B cell (primary cell): ENCODE measurements at regions not wholly inside any gene's neighbourhood (a gene's known extent, or its start where the extent isn't known, plus 50 kb on each side); places are given as distances from the start of the nearest gene placed in this dataset.

Experiments used
- ATAC-seq: fragments of 200-7000 bp; cut with Tn5 transposase; one replicate; pipeline ENCODE4 v1.10.0; 2021; ENCODE audit warnings: low read depth, mild to moderate bottlenecking, moderate number of reproducible peaks, moderate library complexity
- CTCF ChIA-PET: fragments of 350-600 bp; sonication (Branson Sonifier 250); formaldehyde crosslinking; loops from one replicate; lab custom pipeline; 2021; ENCODE audit warnings: antibody characterized with exemption, inconsistent platforms; lab: Charles Lee
- POLR2A ChIA-PET: fragments of 350-600 bp; sonication (Branson Sonifier 250); formaldehyde crosslinking; loops from one replicate; lab custom pipeline; 2021; ENCODE audit warnings: antibody characterized with exemption; lab: Charles Lee
- DNase-seq: peaks from one replicate; pipeline ENCODE4 v3.0.0; 2013
- H2AFZ ChIP-seq: 2 replicates; pipeline ENCODE4 v1.6.1; 2012; ENCODE audit warnings: mild to moderate bottlenecking, low read depth, low read length; ENCODE audit not compliant: insufficient read depth, poor library complexity, severe bottlenecking
- H3K27ac ChIP-seq, 2 donors: 1 replicate in 1 of 2; 2 replicates in 1 of 2; pipeline ENCODE4 v1.5.1; 2012 to 2013; ENCODE audit warnings: low read length in 2 of 2, mild to moderate bottlenecking in 2 of 2, moderate library complexity in 1 of 2
- H3K27me3 ChIP-seq, 4 experiments: fragments of 200-600 bp in 1 of 4; sonication (generic) in 1 of 4; replicated peaks in 1 of 4; 1 replicate in 2 of 4; 2 replicates in 2 of 4; pipeline versions ENCODE4 v1.6.1 to v1.7.0; 2013 to 2016; ENCODE audit warnings: low read length in 3 of 4, mild to moderate bottlenecking in 2 of 4, mixed read lengths in 1 of 4, moderate library complexity in 1 of 4; ENCODE audit not compliant: insufficient read depth in 4 of 4, control insufficient read depth in 3 of 4; ENCODE audit errors: control extremely low read depth in 1 of 4
- H3K36me3 ChIP-seq, 2 experiments: replicated peaks in 1 of 2; 1 replicate in 1 of 2; 2 replicates in 1 of 2; pipeline versions ENCODE4 v1.6.1 to v1.7.1; 2013; ENCODE audit warnings: low read length in 1 of 2; ENCODE audit not compliant: insufficient read depth in 2 of 2, control insufficient read depth in 1 of 2; ENCODE audit errors: control extremely low read depth in 1 of 2, extremely low read depth in 1 of 2
- H3K4me1 ChIP-seq, 2 donors: fragments of 200-600 bp in 1 of 2; sonication (generic) in 1 of 2; 1 replicate in 1 of 2; 2 replicates in 1 of 2; pipeline versions ENCODE4 v1.5.1 to v1.6.1; 2013 to 2017; ENCODE audit warnings: low read length in 2 of 2; ENCODE audit not compliant: control insufficient read depth in 2 of 2, insufficient read depth in 2 of 2
- H3K4me2 ChIP-seq: replicated peaks from 2 replicates; pipeline ENCODE3; 2012; ENCODE audit warnings: mild to moderate bottlenecking, low read depth, low read length; ENCODE audit not compliant: poor library complexity, severe bottlenecking
- H3K4me3 ChIP-seq, 5 experiments: fragments of 200-600 bp in 1 of 5; sonication (generic) in 1 of 5; 1 replicate in 3 of 5; 2 replicates in 2 of 5; pipeline versions ENCODE4 v1.5.1 to v1.7.0; 2011 to 2016; ENCODE audit warnings: low read length in 4 of 5, mild to moderate bottlenecking in 4 of 5, low read depth in 2 of 5, control low read depth in 1 of 5, moderate library complexity in 1 of 5; ENCODE audit not compliant: insufficient read depth in 1 of 5; ENCODE audit errors: control extremely low read depth in 1 of 5, extremely low read depth in 1 of 5
- H3K79me2 ChIP-seq: fragments of 200-600 bp; sonication (generic); one replicate; pipeline ENCODE4 v1.6.0; 2016; ENCODE audit warnings: low read length; ENCODE audit not compliant: control insufficient read depth, insufficient read depth
- H3K9ac ChIP-seq: fragments of 200-600 bp; sonication (generic); 2 replicates; pipeline ENCODE4 v1.6.1; 2017; ENCODE audit warnings: mild to moderate bottlenecking, low read length, moderate library complexity
- H3K9me3 ChIP-seq, 3 donors: one replicate each; pipeline versions ENCODE4 v1.6.1 to v1.7.1; 2013; ENCODE audit warnings: low read length in 2 of 3; ENCODE audit not compliant: control insufficient read depth in 2 of 3, insufficient read depth in 1 of 3; ENCODE audit errors: control extremely low read depth in 1 of 3
- H4K20me1 ChIP-seq: 2 replicates; pipeline ENCODE4 v1.6.0; 2012; ENCODE audit warnings: mild to moderate bottlenecking, low read length; ENCODE audit not compliant: insufficient read depth, control insufficient read depth, poor library complexity, severe bottlenecking
- H3K27ac Mint-ChIP-seq: one replicate; pipeline ENCODE4 v1.8.0; 2021; ENCODE audit warnings: mixed read lengths
- H3K27me3 Mint-ChIP-seq: one replicate; pipeline ENCODE4 v1.8.0; 2021; ENCODE audit warnings: mixed read lengths
- H3K4me1 Mint-ChIP-seq: one replicate; pipeline ENCODE4 v1.8.0; 2021; ENCODE audit warnings: mixed read lengths
- H3K4me3 Mint-ChIP-seq: one replicate; pipeline ENCODE4 v1.8.0; 2021; ENCODE audit warnings: mixed read lengths
- H3K9me3 Mint-ChIP-seq: one replicate; pipeline ENCODE4 v1.8.0; 2022; ENCODE audit warnings: mixed read lengths; ENCODE audit not compliant: insufficient read depth
- CTCF ChIP-seq: fragments of 200-600 bp; IDR thresholded peaks from one replicate; pipeline ENCODE4 v1.8.0; 2022; ENCODE audit warnings: antibody characterized with exemption, mild to moderate bottlenecking
- EZH2 ChIP-seq: IDR thresholded peaks from 2 replicates; pipeline ENCODE4 v1.6.1; 2012; ENCODE audit warnings: borderline replicate concordance, low read depth, mild to moderate bottlenecking, moderate library complexity, low read length; ENCODE audit not compliant: insufficient read depth, poor library complexity, severe bottlenecking
- WGBS: methylation state at CpG from one replicate; pipeline ENCODE4 v1.1.5; 2013; ENCODE audit warnings: missing lambda C conversion rate; ENCODE audit not compliant: insufficient coverage; 5-methylcytosine and 5-hydroxymethylcytosine counted together
- intact Hi-C: fragments of 100-400 bp; cut with micrococcal nuclease; formaldehyde crosslinking; loops from one replicate; pipeline ENCODE4 v1.10.0; 2022

DNA sequence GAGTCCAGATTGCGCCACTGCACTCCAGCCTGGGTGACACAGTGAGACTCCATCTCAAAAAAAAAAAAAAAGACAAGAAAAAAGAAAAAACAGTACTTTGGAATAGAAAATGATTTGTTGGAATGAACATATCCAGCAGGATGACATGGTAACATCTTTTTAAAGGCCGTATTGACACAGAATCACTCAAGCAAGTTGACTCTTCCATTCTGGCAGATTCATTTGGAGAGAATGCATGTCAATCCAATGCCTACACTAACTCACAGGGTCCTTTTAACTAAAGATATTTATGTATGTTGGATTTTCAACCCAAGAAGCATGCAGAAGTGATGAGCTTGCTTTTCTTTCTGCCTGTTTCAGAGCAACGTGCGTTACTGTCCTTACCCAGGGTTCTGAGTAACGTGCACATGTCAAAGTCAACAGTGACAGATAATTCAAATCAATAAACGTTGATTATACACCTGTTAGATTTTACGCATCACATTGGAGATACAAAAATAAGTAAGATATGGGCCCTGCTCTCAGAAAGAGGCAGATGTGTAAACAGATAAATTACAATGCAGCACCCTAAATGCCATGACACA is 77.1 kb upstream of the FNDC3B start:
- TF ChIP-seq EZH2, result no peak
- no peaks in the 10 kb centered on the region for H3K4me1 Mint-ChIP-seq

GRCh38 chr3:171963546-171963945 is 75.8 kb upstream of the FNDC3B start:
- CTCF ChIA-PET, result no interaction called here
- TF ChIP-seq CTCF, result no peak
- no peak for TF ChIP-seq EZH2

More for the DNA sequence above, 77.1 kb upstream of the FNDC3B start:
- no peaks in the 10 kb centered on the region for H3K79me2 ChIP-seq
- Mint-ChIP-seq H3K9me3 (no peaks in the 10 kb centered on the region), H3K4me3 (no peak overlapping the region), H3K27me3 (peaks cover 30% of the 10 kb centered on the region), H3K27ac (no peak overlapping the region)
- CTCF ChIA-PET, result no interaction called here
- H3K36me3 ChIP-seq, result no peaks in the 10 kb centered on the region
- no peaks in the 10 kb centered on the region for H4K20me1 ChIP-seq
- WGBS, result 100% methylated on average over 2 of the region's 7 CpGs
- H3K4me1 ChIP-seq, result no peaks in the 10 kb centered on the region
- no peak overlapping the region for H2AFZ ChIP-seq
- H3K27ac ChIP-seq, result no peak overlapping the region
- intact Hi-C loops, result no loop called here
- no peaks in the 10 kb centered on the region for H3K27me3 ChIP-seq
- POLR2A ChIA-PET, result no interaction called here
- DNase-seq (no peak), ATAC-seq (no peak)
- H3K9me3 ChIP-seq, result no peaks in the 10 kb centered on the region
- no peak overlapping the region for H3K4me2 ChIP-seq
- H3K4me3 ChIP-seq, result no peak overlapping the region
- no peak overlapping the region for H3K9ac ChIP-seq

More at GRCh38 chr3:171963546-171963945, 75.8 kb upstream of the FNDC3B start:
- H3K27me3 ChIP-seq, result no peaks in the 10 kb centered on the region
- H3K27me3 Mint-ChIP-seq, result peaks cover 22% of the 10 kb centered on the region
- DNase-seq, result no peak
- no peaks in the 10 kb centered on the region for H4K20me1 ChIP-seq
- no peaks in the 10 kb centered on the region for H3K4me1 Mint-ChIP-seq
- no peaks in the 10 kb centered on the region for H3K36me3 ChIP-seq
- no peak overlapping the region for H2AFZ ChIP-seq
- H3K9ac ChIP-seq, result no peak overlapping the region
- H3K79me2 ChIP-seq, result no peaks in the 10 kb centered on the region
- H3K4me1 ChIP-seq, result no peaks in the 10 kb centered on the region
- ATAC-seq, result no peak
- no peak overlapping the region for H3K27ac Mint-ChIP-seq
- no peaks in the 10 kb centered on the region for H3K9me3 Mint-ChIP-seq
- H3K9me3 ChIP-seq, result no peaks in the 10 kb centered on the region
- no CpG with 5 or more reads among the region's 3 CpGs for WGBS
- intact Hi-C loops, result no loop called here
- H3K4me2 ChIP-seq, result no peak overlapping the region
- no peak overlapping the region for H3K4me3 ChIP-seq
- H3K4me3 Mint-ChIP-seq, result no peak overlapping the region
- H3K27ac ChIP-seq, result no peak overlapping the region
- POLR2A ChIA-PET, result no interaction called here
